Panc1 (cell line): ENCODE measurements at regions not wholly inside any gene's neighbourhood (a gene's known extent, or its start where the extent isn't known, plus 50 kb on each side); places are given as distances from the start of the nearest gene placed in this dataset.

ENCODE experiments used
- CTCF ChIP-seq: fragments of 450-650 bp; IDR thresholded peaks from 2 replicates; pipeline ENCODE4 v1.5.1; 2017; ENCODE audit warnings: mild to moderate bottlenecking
- POLR2AphosphoS5 ChIP-seq: IDR thresholded peaks from 2 replicates; pipeline ENCODE4 v1.6.1; 2012; ENCODE audit warnings: mild to moderate bottlenecking, low read depth, low read length, moderate library complexity
- SIN3A ChIP-seq: IDR thresholded peaks from 2 replicates; pipeline ENCODE4 v1.6.1; 2012; ENCODE audit warnings: low read depth, mild to moderate bottlenecking, low read length, moderate library complexity, borderline replicate concordance; ENCODE audit not compliant: insufficient read depth

GRCh38 chr10:20551761-20552160 lies 345.4 kb downstream of the NEBL start:
- no peak for TF ChIP-seq CTCF
- TF ChIP-seq POLR2AphosphoS5, result no peak
- TF ChIP-seq SIN3A, result no peak
